ENCODE measurements at regions not wholly inside any gene's neighbourhood (a gene's known extent, or its start where the extent isn't known, plus 50 kb on each side); places are given as distances from the start of the nearest gene placed in this dataset.

DNA sequence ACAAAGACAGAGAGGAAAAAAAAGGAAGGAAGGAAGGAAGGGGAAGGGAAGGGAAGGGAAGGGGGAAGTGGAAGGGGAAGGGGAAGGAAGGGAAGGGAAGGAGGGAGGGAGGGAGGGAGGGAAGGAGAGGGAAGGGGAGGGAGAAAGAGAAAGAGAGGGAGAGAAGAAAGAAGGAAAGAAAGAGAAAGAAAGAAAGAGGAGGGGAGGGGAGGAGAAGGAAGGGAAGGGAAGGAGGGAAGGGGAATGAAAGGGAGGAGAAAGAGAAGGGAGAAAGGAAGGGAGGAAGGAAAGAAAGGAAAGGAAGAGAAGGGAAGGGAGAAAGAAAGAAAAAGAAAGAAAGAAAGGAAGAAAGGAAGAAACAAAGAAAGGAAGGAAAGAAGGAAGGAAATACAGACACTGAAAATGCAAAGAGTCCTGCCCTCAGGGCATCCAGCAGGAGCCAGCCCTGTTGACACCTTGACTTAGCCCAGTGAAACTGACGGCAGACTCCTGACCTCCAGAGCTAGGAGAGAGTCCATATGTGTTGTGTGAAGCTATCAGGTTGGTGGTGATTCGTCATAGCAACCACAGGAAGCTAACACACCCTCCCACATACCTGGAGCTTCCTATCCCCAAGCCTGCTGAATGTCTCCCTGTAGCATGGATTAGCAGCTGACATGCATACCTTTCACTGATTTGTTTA is 58.7 kb upstream of the SULF2 start:
- in situ Hi-C loops (cut with HindIII; ENCODE audit: extremely low pct_ligation_motif_present, low pct_unique_long_range_greater_than_20kb) (loop anchor here (10.0 kb wide), 1 partner anchor 51 kb away; no protein-coding TSS in a partner anchor), intact Hi-C loops (cut with micrococcal nuclease; ENCODE audit: unreplicated experiment) (no loop called here)
- peak; percentile 28 for DNase-seq (ENCODE audit: low spot score)
- no TSS peak for BruUV-seq (replicated peaks)
- H3K36me3 ChIP-seq (replicated peaks in 1 of 2; ENCODE audit: control insufficient read depth in 1 of 2, insufficient read depth in 2 of 2, low read length in 2 of 2), result no peaks in the 10 kb centered on the region
- no peak overlapping the region for H3K27ac ChIP-seq (ENCODE audit: extremely low read length, insufficient read depth, low read length)
- H3K79me2 ChIP-seq (ENCODE audit: insufficient read depth, low read length), result no peaks in the 10 kb centered on the region
- CTCF ChIA-PET (ENCODE audit: low intra/inter-chr PET ratio, low total read pairs), result no interaction called here
- no peak overlapping the region for H2AFZ ChIP-seq (ENCODE audit: low read length)
- peak; percentile 56 for FAIRE-seq
- no peaks in the 10 kb centered on the region for H3K9me3 ChIP-seq (ENCODE audit: low read length)
- peaks cover 10 to 48% of the 10 kb centered on the region in 2 experiments for H3K27me3 ChIP-seq (ENCODE audit: control insufficient read depth in 1 of 2, insufficient read depth in 2 of 2, low read length in 2 of 2)
- no peak overlapping the region for H3K4me2 ChIP-seq (ENCODE audit: low read depth, low read length)
- ATAC-seq, result peak; percentile 60
- no peak overlapping the region for H3K4me3 ChIP-seq (replicated peaks in 1 of 3; ENCODE audit: insufficient read depth in 1 of 3, low read depth in 2 of 3, low read length in 3 of 3)
- H4K20me1 ChIP-seq (ENCODE audit: insufficient read depth, low read length), result no peaks in the 10 kb centered on the region
- 2% methylated on average over 2 of the region's 2 CpGs for WGBS (ENCODE audit: low lambda C conversion rate)
- no peak overlapping the region for H3K9ac ChIP-seq (ENCODE audit: insufficient read depth, low read depth, low read length)
- POLR2A ChIA-PET, result no interaction called here
- H3K4me1 ChIP-seq (ENCODE audit: insufficient read depth, low read length), result no peaks in the 10 kb centered on the region
- TF ChIP-seq ZNF749 (CRISPR knock-in tag; IDR thresholded peaks at IDR 0.05; ENCODE audit: borderline replicate concordance) (no peak), ZNF615 (CRISPR knock-in tag; IDR thresholded peaks at IDR 0.05; ENCODE audit: borderline replicate concordance) (no peak), ARNT2 (CRISPR knock-in tag; IDR thresholded peaks at IDR 0.05; ENCODE audit: low read depth) (no peak), NONO (IDR thresholded peaks at IDR 0.05) (0 out of 2 replicates have a peak, but pooled peaks have one; percentile 19), NONO (CRISPR knock-in tag; conservative IDR thresholded peaks at IDR 0.05) (no peak), YEATS4 (CRISPR knock-in tag; IDR thresholded peaks at IDR 0.05; ENCODE audit: borderline replicate concordance) (no peak), ZNF577 (CRISPR knock-in tag; IDR thresholded peaks at IDR 0.05; ENCODE audit: borderline replicate concordance, low read depth) (no peak), KAT2B (IDR thresholded peaks at IDR 0.05; ENCODE audit: borderline replicate concordance, low read depth, low read length) (no peak), ZFX (CRISPR knock-in tag; IDR thresholded peaks at IDR 0.05; ENCODE audit: low read depth) (no peak), PPARG (CRISPR knock-in tag; conservative IDR thresholded peaks at IDR 0.05) (no peak)
- TF ChIP-seq, protein P1, sequence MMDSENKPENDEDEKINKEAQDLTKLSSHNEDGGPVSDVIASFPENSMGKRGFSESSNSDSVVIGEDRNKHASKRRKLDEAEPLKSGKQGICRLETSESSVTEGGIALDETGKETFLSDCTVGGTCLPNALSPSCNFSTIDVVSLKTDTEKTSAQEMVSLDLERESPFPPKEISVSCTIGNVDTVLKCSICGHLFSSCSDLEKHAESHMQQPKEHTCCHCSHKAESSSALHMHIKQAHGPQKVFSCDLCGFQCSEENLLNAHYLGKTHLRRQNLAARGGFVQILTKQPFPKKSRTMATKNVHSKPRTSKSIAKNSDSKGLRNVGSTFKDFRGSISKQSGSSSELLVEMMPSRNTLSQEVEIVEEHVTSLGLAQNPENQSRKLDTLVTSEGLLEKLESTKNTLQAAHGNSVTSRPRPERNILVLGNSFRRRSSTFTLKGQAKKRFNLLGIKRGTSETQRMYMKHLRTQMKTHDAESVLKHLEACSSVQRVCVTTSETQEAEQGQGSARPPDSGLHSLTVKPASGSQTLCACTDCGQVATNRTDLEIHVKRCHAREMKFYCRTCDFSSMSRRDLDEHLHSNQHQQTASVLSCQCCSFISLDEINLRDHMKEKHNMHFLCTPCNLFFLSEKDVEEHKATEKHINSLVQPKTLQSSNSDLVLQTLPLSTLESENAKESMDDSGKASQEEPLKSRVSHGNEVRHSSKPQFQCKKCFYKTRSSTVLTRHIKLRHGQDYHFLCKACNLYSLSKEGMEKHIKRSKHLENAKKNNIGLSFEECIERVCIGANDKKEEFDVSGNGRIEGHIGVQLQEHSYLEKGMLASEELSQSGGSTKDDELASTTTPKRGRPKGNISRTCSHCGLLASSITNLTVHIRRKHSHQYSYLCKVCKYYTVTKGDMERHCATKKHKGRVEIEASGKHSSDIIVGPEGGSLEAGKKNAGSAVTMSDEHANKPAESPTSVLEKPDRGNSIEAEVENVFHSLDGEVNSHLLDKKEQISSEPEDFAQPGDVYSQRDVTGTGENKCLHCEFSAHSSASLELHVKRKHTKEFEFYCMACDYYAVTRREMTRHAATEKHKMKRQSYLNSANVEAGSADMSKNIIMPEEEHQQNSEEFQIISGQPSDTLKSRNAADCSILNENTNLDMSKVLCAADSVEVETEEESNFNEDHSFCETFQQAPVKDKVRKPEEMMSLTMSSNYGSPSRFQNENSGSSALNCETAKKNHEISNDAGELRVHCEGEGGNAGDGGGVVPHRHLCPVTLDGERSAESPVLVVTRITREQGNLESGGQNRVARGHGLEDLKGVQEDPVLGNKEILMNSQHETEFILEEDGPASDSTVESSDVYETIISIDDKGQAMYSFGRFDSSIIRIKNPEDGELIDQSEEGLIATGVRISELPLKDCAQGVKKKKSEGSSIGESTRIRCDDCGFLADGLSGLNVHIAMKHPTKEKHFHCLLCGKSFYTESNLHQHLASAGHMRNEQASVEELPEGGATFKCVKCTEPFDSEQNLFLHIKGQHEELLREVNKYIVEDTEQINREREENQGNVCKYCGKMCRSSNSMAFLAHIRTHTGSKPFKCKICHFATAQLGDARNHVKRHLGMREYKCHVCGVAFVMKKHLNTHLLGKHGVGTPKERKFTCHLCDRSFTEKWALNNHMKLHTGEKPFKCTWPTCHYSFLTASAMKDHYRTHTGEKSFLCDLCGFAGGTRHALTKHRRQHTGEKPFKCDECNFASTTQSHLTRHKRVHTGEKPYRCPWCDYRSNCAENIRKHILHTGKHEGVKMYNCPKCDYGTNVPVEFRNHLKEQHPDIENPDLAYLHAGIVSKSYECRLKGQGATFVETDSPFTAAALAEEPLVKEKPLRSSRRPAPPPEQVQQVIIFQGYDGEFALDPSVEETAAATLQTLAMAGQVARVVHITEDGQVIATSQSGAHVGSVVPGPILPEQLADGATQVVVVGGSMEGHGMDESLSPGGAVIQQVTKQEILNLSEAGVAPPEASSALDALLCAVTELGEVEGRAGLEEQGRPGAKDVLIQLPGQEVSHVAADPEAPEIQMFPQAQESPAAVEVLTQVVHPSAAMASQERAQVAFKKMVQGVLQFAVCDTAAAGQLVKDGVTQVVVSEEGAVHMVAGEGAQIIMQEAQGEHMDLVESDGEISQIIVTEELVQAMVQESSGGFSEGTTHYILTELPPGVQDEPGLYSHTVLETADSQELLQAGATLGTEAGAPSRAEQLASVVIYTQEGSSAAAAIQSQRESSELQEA (CRISPR knock-in tag; IDR thresholded peaks at IDR 0.05; ENCODE audit: not compliant biosample characterization), result no peak
- TF ChIP-seq, protein P2, sequence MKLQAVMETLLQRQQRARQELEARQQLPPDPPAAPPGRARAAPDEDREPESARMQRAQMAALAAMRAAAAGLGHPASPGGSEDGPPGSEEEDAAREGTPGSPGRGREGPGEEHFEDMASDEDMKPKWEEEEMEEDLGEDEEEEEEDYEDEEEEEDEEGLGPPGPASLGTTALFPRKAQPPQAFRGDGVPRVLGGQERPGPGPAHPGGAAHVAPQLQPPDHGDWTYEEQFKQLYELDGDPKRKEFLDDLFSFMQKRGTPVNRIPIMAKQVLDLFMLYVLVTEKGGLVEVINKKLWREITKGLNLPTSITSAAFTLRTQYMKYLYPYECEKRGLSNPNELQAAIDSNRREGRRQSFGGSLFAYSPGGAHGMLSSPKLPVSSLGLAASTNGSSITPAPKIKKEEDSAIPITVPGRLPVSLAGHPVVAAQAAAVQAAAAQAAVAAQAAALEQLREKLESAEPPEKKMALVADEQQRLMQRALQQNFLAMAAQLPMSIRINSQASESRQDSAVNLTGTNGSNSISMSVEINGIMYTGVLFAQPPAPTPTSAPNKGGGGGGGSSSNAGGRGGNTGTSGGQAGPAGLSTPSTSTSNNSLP (IDR thresholded peaks at IDR 0.05; ENCODE audit: low read depth, low read length), result no peak
- TF ChIP-seq, protein P3, sequence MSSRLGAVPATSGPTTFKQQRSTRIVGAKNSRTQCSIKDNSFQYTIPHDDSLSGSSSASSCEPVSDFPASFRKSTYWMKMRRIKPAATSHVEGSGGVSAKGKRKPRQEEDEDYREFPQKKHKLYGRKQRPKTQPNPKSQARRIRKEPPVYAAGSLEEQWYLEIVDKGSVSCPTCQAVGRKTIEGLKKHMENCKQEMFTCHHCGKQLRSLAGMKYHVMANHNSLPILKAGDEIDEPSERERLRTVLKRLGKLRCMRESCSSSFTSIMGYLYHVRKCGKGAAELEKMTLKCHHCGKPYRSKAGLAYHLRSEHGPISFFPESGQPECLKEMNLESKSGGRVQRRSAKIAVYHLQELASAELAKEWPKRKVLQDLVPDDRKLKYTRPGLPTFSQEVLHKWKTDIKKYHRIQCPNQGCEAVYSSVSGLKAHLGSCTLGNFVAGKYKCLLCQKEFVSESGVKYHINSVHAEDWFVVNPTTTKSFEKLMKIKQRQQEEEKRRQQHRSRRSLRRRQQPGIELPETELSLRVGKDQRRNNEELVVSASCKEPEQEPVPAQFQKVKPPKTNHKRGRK (CRISPR knock-in tag; IDR thresholded peaks at IDR 0.05), result 0 out of 2 replicates have a peak, but pooled peaks have one; percentile 54
